Epithelial cell of esophagus (primary cell): ENCODE measurements at regions not wholly inside any gene's neighbourhood (a gene's known extent, or its start where the extent isn't known, plus 50 kb on each side); places are given as distances from the start of the nearest gene placed in this dataset.

Experiments
- DNase-seq: peaks from one replicate; pipeline ENCODE4 v3.0.0; 2010; ENCODE audit warnings: low read depth
- H3K4me3 ChIP-seq: 2 replicates; pipeline ENCODE4 v1.5.1; 2011; ENCODE audit warnings: mild to moderate bottlenecking, low read length, control low read depth
- TF ChIP-seq, protein P1 (sequence below): IDR thresholded peaks from 2 replicates; pipeline ENCODE4 v1.5.1; 2011; ENCODE audit warnings: low read depth, mild to moderate bottlenecking, low read length, control low read depth, inconsistent platforms; ENCODE audit not compliant: insufficient read depth; ENCODE audit errors: missing control alignments

DNA sequence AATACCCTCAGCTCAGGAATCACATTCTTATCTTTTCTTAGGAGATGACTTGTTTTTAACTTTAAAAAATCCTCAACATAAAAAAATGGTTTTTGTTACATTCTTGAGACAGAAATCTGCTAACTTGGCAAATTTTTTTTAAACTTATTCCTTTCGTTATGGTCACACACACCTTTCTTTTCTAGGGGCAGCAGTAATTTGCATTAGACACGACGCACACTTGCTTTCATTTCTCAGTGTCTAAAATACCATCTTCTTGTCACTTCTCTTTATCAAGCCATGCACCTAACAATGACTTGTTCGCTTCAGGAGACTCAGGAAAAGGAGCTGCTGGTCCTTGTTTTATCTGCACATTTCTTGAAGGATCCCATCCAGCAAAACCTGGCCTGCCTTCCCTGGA is 112.6 kb upstream of the TBL1X start:
- no peak for DNase-seq
- no peak overlapping the region for H3K4me3 ChIP-seq
- TF ChIP-seq, protein P1, sequence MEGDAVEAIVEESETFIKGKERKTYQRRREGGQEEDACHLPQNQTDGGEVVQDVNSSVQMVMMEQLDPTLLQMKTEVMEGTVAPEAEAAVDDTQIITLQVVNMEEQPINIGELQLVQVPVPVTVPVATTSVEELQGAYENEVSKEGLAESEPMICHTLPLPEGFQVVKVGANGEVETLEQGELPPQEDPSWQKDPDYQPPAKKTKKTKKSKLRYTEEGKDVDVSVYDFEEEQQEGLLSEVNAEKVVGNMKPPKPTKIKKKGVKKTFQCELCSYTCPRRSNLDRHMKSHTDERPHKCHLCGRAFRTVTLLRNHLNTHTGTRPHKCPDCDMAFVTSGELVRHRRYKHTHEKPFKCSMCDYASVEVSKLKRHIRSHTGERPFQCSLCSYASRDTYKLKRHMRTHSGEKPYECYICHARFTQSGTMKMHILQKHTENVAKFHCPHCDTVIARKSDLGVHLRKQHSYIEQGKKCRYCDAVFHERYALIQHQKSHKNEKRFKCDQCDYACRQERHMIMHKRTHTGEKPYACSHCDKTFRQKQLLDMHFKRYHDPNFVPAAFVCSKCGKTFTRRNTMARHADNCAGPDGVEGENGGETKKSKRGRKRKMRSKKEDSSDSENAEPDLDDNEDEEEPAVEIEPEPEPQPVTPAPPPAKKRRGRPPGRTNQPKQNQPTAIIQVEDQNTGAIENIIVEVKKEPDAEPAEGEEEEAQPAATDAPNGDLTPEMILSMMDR: no peak

DNA sequence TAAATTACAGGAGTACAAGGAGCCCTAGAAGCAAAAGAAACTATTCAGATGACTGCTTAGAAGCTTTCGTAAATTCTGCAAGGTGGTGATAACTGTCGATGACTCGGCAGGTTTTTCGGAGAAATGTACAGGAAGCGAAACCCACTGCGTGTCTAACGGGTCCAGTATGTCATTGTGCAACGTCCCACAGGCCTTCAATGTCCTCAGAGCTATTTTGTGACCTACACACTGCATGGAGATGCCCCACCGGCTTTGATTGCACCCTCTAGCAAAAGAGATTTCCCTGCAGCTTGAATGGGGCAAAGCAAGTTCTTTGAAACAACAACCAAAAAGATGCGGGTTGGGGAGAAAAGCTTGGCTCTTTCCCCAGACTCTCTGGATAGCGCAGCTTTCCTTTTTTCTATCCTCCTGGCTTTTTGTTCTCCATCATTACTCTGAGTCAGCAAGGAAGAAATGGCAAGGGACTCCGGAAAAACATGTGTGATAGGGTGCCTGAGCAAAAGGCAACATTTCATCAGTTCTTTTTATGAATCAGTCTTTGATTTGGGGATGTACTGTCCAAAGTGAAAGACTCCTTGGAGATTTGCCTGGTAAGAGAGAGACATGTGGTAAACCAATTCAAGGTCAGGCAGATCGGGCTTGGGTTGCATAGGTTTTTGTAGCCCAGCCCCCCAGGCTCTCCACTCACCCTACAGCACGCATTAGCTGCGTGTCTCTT is 112.0 kb upstream of the TBL1X start:
- TF ChIP-seq, protein P1: no peak
- peak; percentile 12 for DNase-seq
- H3K4me3 ChIP-seq: no peak overlapping the region

DNA sequence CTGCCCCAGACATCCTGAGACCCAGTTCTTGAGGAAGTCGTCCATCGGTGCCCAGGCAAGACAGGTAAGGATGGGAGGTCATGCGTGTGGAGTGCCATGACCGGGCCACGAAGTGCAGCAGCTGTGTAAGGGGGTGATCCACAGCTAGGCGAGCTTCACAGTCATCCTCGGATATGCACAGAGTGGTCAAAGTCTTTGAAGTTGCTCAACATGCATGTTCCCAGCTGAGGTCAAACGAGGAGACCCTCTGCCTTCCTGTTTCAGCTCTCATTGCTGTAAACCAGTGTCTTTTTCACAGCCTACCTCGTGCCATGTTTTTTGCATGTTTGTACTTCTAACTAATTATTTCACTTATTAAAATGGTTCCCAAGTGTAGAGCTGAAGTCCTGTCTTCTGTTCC is 109.9 kb upstream of the TBL1X start:
- TF ChIP-seq, protein P1: no peak
- no peak for DNase-seq
- no peak overlapping the region for H3K4me3 ChIP-seq

DNA sequence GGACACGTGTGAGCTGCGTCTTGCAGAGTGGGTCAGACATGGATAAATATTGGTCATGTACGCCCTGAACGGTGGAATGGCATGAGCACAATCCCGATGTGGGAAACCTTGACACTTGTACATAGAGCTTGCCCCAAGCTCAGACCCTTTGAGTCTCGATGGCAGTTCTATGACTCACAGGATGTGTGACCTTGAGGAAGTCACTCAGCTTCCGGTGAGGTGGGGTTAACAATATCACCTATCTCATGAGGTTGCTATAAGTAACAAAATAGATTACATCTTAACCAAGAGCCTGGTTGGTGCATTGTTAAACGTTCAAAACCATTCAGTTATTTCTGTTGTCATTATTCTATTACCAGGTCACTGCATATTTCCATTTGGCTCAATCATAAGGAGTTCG is 109.1 kb upstream of the TBL1X start:
- DNase-seq: no peak
- TF ChIP-seq, protein P1: no peak
- no peak overlapping the region for H3K4me3 ChIP-seq

DNA sequence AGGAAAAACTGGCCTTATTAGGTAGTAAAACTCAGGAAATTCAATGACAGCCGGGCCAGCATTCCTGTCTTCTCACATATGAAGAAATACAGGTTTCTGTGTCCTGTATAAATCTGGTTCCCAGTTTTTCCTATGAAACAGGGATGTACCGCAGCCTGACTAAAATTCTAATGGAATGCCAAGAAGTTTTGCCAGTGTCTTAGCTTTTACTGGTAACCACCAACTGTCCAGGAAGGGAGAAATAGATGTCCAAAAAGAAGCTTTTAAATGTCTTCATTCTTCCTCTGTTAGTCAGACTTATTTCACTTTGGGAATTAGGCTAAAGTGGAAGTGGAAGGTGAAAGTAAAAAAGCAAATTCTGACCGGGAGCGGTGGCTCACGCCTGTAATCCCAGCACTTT is 108.0 kb upstream of the TBL1X start:
- DNase-seq: no peak
- H3K4me3 ChIP-seq: no peak overlapping the region
- TF ChIP-seq, protein P1: no peak

DNA sequence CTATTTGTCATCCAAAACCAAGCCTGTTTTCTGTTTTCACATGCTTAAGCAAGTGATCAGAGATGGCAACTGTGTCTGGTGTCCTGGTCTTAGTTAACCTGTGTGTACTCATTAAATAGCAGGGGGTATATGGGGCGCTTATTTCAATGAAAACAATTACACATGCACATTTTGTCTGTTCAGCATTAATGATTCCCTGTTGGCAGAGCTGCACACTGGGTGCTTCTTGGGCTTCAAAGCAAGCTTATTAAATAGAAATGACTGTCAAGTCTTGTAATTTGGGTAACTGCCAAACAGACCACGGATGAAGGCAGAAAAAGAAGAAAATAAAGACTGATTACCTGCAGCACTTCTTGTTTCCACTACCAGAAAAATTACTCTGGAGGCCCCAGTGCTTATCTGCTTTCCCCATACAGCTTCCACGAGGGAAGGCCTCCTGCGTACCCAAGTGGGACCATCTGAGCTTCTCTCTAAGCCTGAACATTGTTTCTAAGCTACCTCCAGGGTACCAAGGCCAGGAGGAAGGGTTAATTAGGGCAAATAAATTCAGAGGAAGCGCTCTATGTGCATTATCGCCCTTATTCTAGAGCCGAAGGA is 107.2 kb upstream of the TBL1X start:
- no peak for DNase-seq
- no peak overlapping the region for H3K4me3 ChIP-seq
- TF ChIP-seq, protein P1: no peak
